Keratinocyte (primary cell): ENCODE measurements at regions not wholly inside any gene's neighbourhood (a gene's known extent, or its start where the extent isn't known, plus 50 kb on each side); places are given as distances from the start of the nearest gene placed in this dataset.
"Not testable (repeated sequence)": the region's sequence is repeated elsewhere in the genome, so short reads cannot be mapped to it uniquely, and the experiment has no call there.

Experiments
- DNase-seq: peaks from one replicate; pipeline ENCODE4 v3.0.0-alpha.2; 2011; ENCODE audit warnings: low read depth, missing footprints, low spot score
- FAIRE-seq: peaks from 2 replicates; lab custom pipeline; 2011; peaks lifted over from hg19 to GRCh38; lab: Jason Lieb, UNC
- H2AFZ ChIP-seq: 2 replicates; pipeline ENCODE4 v1.6.0; 2012; ENCODE audit warnings: low read length, control low read depth, inconsistent platforms; ENCODE audit not compliant: control insufficient read depth
- H3K27ac ChIP-seq: 2 replicates; pipeline ENCODE4 v1.5.1; 2011; ENCODE audit warnings: low read length; ENCODE audit not compliant: control insufficient read depth, insufficient read depth
- H3K27me3 ChIP-seq: 3 replicates; pipeline ENCODE4 v1.6.0; 2011; ENCODE audit warnings: low read length; ENCODE audit not compliant: control insufficient read depth, insufficient read depth; ENCODE audit errors: extremely low read depth
- H3K36me3 ChIP-seq, 2 experiments: 2 replicates in 1 of 2; 3 replicates in 1 of 2; pipeline ENCODE4 v1.5.1; 2011; ENCODE audit warnings: low read length in 2 of 2, mild to moderate bottlenecking in 1 of 2; ENCODE audit not compliant: control insufficient read depth in 2 of 2, insufficient read depth in 2 of 2; ENCODE audit errors: extremely low read depth in 1 of 2
- H3K4me1 ChIP-seq: 3 replicates; pipeline ENCODE4 v1.5.1; 2011; ENCODE audit warnings: low read length; ENCODE audit not compliant: control insufficient read depth, insufficient read depth; ENCODE audit errors: extremely low read depth
- H3K4me2 ChIP-seq: 3 replicates; pipeline ENCODE4 v1.6.0; 2011; ENCODE audit warnings: low read depth, low read length; ENCODE audit not compliant: control insufficient read depth, insufficient read depth; ENCODE audit errors: extremely low read depth
- H3K4me3 ChIP-seq, 3 experiments: fragments of 200-600 bp in 1 of 3; sonication (generic) in 1 of 3; 2 replicates in 2 of 3; 3 replicates in 1 of 3; pipeline ENCODE4 v1.5.1; 2011 to 2016; ENCODE audit warnings: low read length in 3 of 3, mild to moderate bottlenecking in 3 of 3, control low read depth in 2 of 3, inconsistent platforms in 1 of 3, low read depth in 1 of 3, mixed read lengths in 1 of 3, mixed run types in 1 of 3, moderate library complexity in 1 of 3; ENCODE audit not compliant: control insufficient read depth in 2 of 3, insufficient read depth in 2 of 3; ENCODE audit errors: extremely low read depth in 1 of 3
- H3K79me2 ChIP-seq: 2 replicates; pipeline ENCODE4 v1.6.0; 2012; ENCODE audit warnings: low read length; ENCODE audit not compliant: control insufficient read depth, insufficient read depth
- H3K9ac ChIP-seq: 3 replicates; pipeline ENCODE4 v1.6.0; 2011; ENCODE audit warnings: low read length; ENCODE audit not compliant: control insufficient read depth, insufficient read depth; ENCODE audit errors: extremely low read depth
- H3K9me1 ChIP-seq: 3 replicates; pipeline ENCODE4 v1.6.0; 2011; ENCODE audit warnings: low read length; ENCODE audit not compliant: control insufficient read depth, insufficient read depth; ENCODE audit errors: extremely low read depth
- H3K9me3 ChIP-seq: 2 replicates; pipeline ENCODE4 v1.5.1; 2012; ENCODE audit warnings: low read depth, low read length; ENCODE audit not compliant: control insufficient read depth
- H4K20me1 ChIP-seq: 3 replicates; pipeline ENCODE4 v1.6.0; 2011; ENCODE audit warnings: low read length; ENCODE audit not compliant: control insufficient read depth, insufficient read depth; ENCODE audit errors: extremely low read depth
- dilution Hi-C: fragments of 300-500 bp; cut with MboI; formaldehyde crosslinking; loops from one replicate; pipeline ENCODE4 v1.7.0; 2020; ENCODE audit warnings: low sequenced_read_pairs; ENCODE audit not compliant: extremely low pct_ligation_motif_present

DNA sequence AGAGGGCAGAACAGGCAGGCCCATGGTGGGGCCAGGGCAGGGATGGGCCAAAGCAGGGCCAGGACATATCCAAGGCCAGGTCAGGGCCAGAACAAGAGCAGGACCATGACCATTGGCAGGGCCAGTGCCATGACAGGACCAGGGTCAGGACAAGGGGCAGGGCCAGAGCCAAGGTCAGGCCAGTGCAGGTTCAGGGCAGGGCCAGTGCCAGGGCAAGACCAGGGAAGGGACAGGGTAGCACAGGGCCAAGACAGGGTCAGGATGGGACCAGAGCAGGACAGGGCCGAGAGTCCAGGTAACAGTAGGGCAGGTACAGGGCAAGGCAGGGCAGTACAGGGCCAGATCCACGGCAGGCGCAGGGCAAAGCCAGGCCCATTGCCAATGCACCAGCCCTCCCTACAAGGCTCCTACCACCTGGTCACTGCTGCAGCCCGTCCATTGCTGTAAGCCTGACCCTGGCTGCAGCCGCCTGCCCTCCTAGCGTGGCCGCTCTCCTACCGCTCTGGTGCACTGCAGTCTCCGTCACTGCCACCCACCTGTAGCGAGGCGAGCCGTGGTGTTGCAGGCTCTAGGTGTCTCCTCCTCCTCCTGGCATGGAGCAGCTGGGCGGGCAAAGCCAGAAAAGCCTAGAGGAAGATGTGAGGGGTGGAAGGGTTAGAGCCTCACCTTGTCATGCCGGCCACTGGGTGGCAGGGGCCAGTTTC is 397.1 kb downstream of the GOLGA6L6 start:
- H3K9me3 ChIP-seq, H3K4me2 ChIP-seq, FAIRE-seq, H4K20me1 ChIP-seq, H3K4me3 ChIP-seq, H3K4me1 ChIP-seq, H3K9me1 ChIP-seq, dilution Hi-C loops, H3K27ac ChIP-seq, H2AFZ ChIP-seq, DNase-seq, H3K36me3 ChIP-seq, H3K9ac ChIP-seq, H3K27me3 ChIP-seq, H3K79me2 ChIP-seq: not testable (repeated sequence)

- H3K4me2 ChIP-seq, H2AFZ ChIP-seq, dilution Hi-C loops, H3K4me1 ChIP-seq, H3K36me3 ChIP-seq, H3K9ac ChIP-seq, H3K9me1 ChIP-seq, H4K20me1 ChIP-seq, H3K9me3 ChIP-seq, H3K4me3 ChIP-seq, H3K79me2 ChIP-seq, DNase-seq, H3K27ac ChIP-seq, H3K27me3 ChIP-seq, FAIRE-seq: not testable (repeated sequence)
Observed at GRCh38 chr15:20142906-20143305, 398.7 kb downstream of the GOLGA6L6 start.

DNA sequence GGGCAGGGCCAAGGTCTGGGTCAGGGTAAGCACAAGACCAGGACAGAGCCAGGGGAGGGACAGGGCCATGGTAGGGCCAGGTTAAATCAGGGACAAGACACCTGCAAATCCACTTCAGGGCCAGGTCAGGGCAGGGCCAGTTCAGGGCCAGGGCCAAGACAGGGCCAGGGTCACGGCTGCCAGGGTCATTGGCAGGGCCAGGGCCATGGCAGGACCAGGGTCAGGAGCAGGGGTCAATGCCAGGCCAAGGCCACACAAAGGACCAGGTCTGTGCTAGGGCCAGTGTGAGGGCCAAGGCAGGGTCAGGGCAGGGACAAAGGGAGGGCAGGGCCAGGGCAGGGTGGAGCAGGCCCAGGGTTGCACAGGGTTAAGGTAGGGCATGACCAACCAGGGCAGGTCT is 399.2 kb downstream of the GOLGA6L6 start:
- H3K27ac ChIP-seq, H3K9me1 ChIP-seq: not testable (repeated sequence)

DNA sequence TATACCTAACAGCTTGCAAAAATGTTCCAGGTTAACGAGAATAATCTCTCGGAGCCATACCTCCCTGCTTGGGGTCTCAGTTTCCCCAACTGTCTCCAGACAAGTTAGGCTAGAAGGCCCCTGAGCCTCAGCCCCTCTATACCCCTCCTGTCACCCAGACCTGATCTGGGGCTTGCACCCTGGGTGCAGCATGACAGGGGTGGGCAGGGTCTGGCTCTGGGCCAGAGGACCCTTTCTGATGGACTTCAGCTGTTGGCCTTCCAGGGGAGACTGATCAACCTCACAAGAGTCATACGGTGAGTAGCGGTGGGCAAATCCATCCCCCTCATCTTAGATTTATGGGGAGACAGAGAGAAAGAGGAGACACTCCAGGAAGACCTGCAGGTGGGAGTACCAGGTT is 416.9 kb downstream of the GOLGA6L6 start:
- H3K4me3 ChIP-seq, H3K4me1 ChIP-seq, FAIRE-seq, H3K27me3 ChIP-seq, DNase-seq, H3K27ac ChIP-seq, H3K9me1 ChIP-seq, H3K36me3 ChIP-seq, H3K9ac ChIP-seq, H2AFZ ChIP-seq, H4K20me1 ChIP-seq, H3K4me2 ChIP-seq, H3K79me2 ChIP-seq, dilution Hi-C loops, H3K9me3 ChIP-seq: not testable (repeated sequence)

More for the DNA sequence above, 399.2 kb downstream of the GOLGA6L6 start:
- H3K4me3 ChIP-seq, DNase-seq, H3K36me3 ChIP-seq, H3K4me2 ChIP-seq, FAIRE-seq, H2AFZ ChIP-seq, H4K20me1 ChIP-seq, H3K79me2 ChIP-seq, dilution Hi-C loops, H3K4me1 ChIP-seq, H3K9ac ChIP-seq, H3K27me3 ChIP-seq, H3K9me3 ChIP-seq: not testable (repeated sequence)
